ENCODE measurements at regions not wholly inside any gene's neighbourhood (a gene's known extent, or its start where the extent isn't known, plus 50 kb on each side); places are given as distances from the start of the nearest gene placed in this dataset.

DNA sequence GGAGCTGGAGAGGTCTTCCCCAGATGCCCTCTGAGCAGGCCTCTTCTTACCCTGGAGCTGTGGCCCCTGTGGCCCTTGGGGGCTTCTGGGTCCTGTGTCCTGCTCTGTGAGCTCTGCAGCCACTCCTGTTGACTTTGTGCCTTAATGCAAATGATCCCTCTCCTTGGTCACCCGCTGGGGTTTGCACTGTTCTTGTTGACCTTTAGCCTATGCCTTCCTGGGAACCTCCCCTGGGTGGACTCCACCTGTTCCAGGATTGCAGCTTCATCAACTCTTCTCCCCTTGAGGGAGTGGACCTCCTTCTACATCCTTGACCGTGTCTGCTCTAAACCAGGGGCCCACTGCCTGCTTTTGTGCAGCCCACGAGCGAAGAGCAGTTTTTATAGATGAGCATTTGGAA lies 58.6 kb upstream of the CTBP2 start:
- H3K4me2 ChIP-seq = no peak overlapping the region
- FAIRE-seq (no peak), ATAC-seq (no peak), DNase-seq (ENCODE audit: low read depth in 1 of 2, low spot score in 1 of 2) (no peak)
- no peak for TF ChIP-seq JUNB (IDR thresholded peaks at IDR 0.05)
- TF ChIP-seq FOSB (CRISPR knock-in tag; IDR thresholded peaks at IDR 0.05) = no peak
- TF ChIP-seq MAFK (IDR thresholded peaks at IDR 0.05; ENCODE audit: partially characterized antibody) = no peak
- no peak for TF ChIP-seq PHF8 (IDR thresholded peaks at IDR 0.05; ENCODE audit: borderline replicate concordance, low read depth)
- TF ChIP-seq REST (IDR thresholded peaks at IDR 0.05) = no peak
- TF ChIP-seq, protein P1, sequence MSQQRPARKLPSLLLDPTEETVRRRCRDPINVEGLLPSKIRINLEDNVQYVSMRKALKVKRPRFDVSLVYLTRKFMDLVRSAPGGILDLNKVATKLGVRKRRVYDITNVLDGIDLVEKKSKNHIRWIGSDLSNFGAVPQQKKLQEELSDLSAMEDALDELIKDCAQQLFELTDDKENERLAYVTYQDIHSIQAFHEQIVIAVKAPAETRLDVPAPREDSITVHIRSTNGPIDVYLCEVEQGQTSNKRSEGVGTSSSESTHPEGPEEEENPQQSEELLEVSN (IDR thresholded peaks at IDR 0.05; ENCODE audit: borderline replicate concordance, low read depth) = no peak
- TF ChIP-seq KDM1A (IDR thresholded peaks at IDR 0.05; ENCODE audit: low read depth) = no peak
- TF ChIP-seq, protein P2, sequence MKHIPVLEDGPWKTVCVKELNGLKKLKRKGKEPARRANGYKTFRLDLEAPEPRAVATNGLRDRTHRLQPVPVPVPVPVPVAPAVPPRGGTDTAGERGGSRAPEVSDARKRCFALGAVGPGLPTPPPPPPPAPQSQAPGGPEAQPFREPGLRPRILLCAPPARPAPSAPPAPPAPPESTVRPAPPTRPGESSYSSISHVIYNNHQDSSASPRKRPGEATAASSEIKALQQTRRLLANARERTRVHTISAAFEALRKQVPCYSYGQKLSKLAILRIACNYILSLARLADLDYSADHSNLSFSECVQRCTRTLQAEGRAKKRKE (CRISPR knock-in tag; IDR thresholded peaks at IDR 0.05; ENCODE audit: low read depth) = no peak
- TF ChIP-seq HEYL (CRISPR knock-in tag; IDR thresholded peaks at IDR 0.05) = no peak
- TF ChIP-seq FOXS1 (CRISPR knock-in tag; IDR thresholded peaks at IDR 0.05) = no peak
- no peak for TF ChIP-seq HOXB5 (CRISPR knock-in tag; IDR thresholded peaks at IDR 0.05)
- TF ChIP-seq HES2 (IDR thresholded peaks at IDR 0.05) = no peak
- no peak for TF ChIP-seq TP53 (CRISPR knock-in tag; IDR thresholded peaks at IDR 0.05)
- no peak for TF ChIP-seq TFCP2L1 (CRISPR knock-in tag; IDR thresholded peaks at IDR 0.05)
- no peak for TF ChIP-seq RFX5 (IDR thresholded peaks at IDR 0.05)
- no peak for TF ChIP-seq HOXA7 (CRISPR knock-in tag; IDR thresholded peaks at IDR 0.05)
- TF ChIP-seq MYC (IDR thresholded peaks at IDR 0.05; ENCODE audit: borderline replicate concordance, low read length) = no peak
- no peak for TF ChIP-seq KDM5A (IDR thresholded peaks at IDR 0.05)
- no peak for TF ChIP-seq MAZ (IDR thresholded peaks at IDR 0.05; ENCODE audit: borderline replicate concordance, low read depth, low read length)
- no peak for TF ChIP-seq POLR2AphosphoS2 (conservative IDR thresholded peaks at IDR 0.05; ENCODE audit: low read length)
- no peak overlapping the region for H3K27ac ChIP-seq
- POLR2A ChIA-PET = no interaction called here
- peaks cover 4% of the 10 kb centered on the region; the same call in 1 of the 3 replicates for H3K4me1 ChIP-seq
- no peaks in the 10 kb centered on the region for H3K9me3 ChIP-seq
- CTCF ChIA-PET = interaction anchor here (1.3 to 1.7 kb wide), 2 partner anchors 13 to 19 kb away, joined by 3 to 4 read pairs; no protein-coding TSS in a partner anchor
- no peak overlapping the region for H3K4me3 ChIP-seq
- WGBS (ENCODE audit: missing lambda C conversion rate) = 74% methylated on average over 4 of the region's 4 CpGs

DNA sequence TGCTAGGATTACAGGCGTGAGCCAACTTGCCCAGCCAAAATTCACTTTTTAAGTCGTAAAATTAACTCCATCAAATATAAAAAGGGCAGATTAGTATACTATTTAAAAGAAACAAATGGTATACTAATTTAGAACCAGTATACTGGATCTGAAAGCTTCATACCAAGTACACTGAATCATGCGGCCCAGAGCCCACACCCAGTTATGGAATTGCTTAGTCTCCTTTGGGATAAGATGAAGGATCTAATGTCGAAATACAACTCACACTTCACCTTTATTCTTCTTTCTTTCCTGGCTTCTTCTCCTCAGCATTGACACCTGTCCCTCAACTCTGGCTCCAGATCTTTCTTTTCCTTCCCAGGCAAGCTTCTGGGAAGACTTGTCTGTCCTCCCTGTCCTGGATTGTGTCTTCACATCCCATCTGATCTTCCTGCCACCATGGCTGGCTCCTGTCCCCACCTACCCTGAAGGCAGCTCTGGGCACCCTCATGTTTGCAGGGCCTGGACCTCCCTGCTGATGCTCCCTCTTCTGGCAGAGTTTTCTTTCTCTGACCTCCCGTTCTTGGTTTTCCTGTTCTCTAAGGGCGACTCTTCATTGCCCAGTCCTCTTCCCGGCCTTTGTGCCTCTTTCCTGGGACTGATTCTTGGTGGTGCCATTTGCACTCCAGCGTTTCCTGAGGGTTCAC lies 57.8 kb upstream of the CTBP2 start:
- no peak for TF ChIP-seq JUNB (IDR thresholded peaks at IDR 0.05)
- no peak for TF ChIP-seq ZC3H11A (IDR thresholded peaks at IDR 0.05)
- peak in 1 of 2 experiments; percentile 17; a peak in 1 of 5 replicates for TF ChIP-seq RAD21 (conservative IDR thresholded peaks at IDR 0.05 in 1 of 2, IDR thresholded peaks at IDR 0.05 in 1 of 2)
- ATAC-seq (peak in 1 of 2 experiments; percentile 80; a peak in 3 of 6 replicates), FAIRE-seq (no peak), DNase-seq (ENCODE audit: low read depth in 1 of 2, low spot score in 1 of 2) (peak in 1 of 2 experiments; percentile 18)
- no peak overlapping the region for H3K27ac ChIP-seq
- H3K4me3 ChIP-seq = no peak overlapping the region
- peaks cover 4% of the 10 kb centered on the region; the same call in 1 of the 3 replicates for H3K4me1 ChIP-seq
- CTCF ChIA-PET = interaction anchor here (1.3 to 1.8 kb wide), 4 partner anchors 9 to 164 kb away, joined by 3 to 5 read pairs (median 4); no protein-coding TSS in a partner anchor
- H3K9me3 ChIP-seq = no peaks in the 10 kb centered on the region
- POLR2A ChIA-PET = no interaction called here
- 76% methylated on average over 8 of the region's 8 CpGs for WGBS (ENCODE audit: missing lambda C conversion rate)
- H3K4me2 ChIP-seq = no peak overlapping the region

Data from A549 (cell line).